Body of pancreas (tissue), 4 donors: ENCODE measurements at regions not wholly inside any gene's neighbourhood (a gene's known extent, or its start where the extent isn't known, plus 50 kb on each side); places are given as distances from the start of the nearest gene placed in this dataset.

Source experiments
- CTCF ChIP-seq, 7 experiments: fragments of 450-650 bp in 4 of 7; fragments of 200-600 bp in 3 of 7; sonication (generic) in 3 of 7; IDR thresholded peaks; one replicate each; pipeline ENCODE4 v1.5.1; 2016 to 2019; ENCODE audit warnings: antibody characterized with exemption in 7 of 7
- POLR2A ChIP-seq, 3 donors: fragments of 450-650 bp; IDR thresholded peaks; one replicate each; pipeline ENCODE4 v1.6.1; 2016; ENCODE audit warnings: antibody characterized with exemption in 3 of 3, mild to moderate bottlenecking in 2 of 3

- TF ChIP-seq POLR2A (IDR thresholded peaks at IDR 0.05) = no peak
- TF ChIP-seq CTCF (IDR thresholded peaks at IDR 0.05) = no peak
Measured at GRCh38 chr5:136458481-136458880, 93.1 kb upstream of the TRPC7 start.
